OCI-LY7 (cell line): ENCODE measurements at regions not wholly inside any gene's neighbourhood (a gene's known extent, or its start where the extent isn't known, plus 50 kb on each side); places are given as distances from the start of the nearest gene placed in this dataset.

Experiments used
- BruUV-seq: library from RNA; stranded (reverse); fragments of 400-500 nt; replicated peaks from 2 replicates; lab custom pipeline; 2021; lab: Mats Ljungman, UMichigan
- CTCF ChIA-PET: fragments of 300-600 bp; sonication (Branson Sonifier 250); formaldehyde crosslinking; loops from one replicate; lab custom pipeline; 2022; ENCODE audit warnings: antibody characterized with exemption; ENCODE audit not compliant: unreplicated experiment; lab: Charles Lee
- POLR2A ChIA-PET: fragments of 300-600 bp; sonication (Branson Sonifier 250); formaldehyde crosslinking; loops from one replicate; lab custom pipeline; 2022; ENCODE audit warnings: antibody characterized with exemption; lab: Charles Lee
- DNase-seq: peaks from one replicate; pipeline ENCODE4 v3.0.0-alpha.2; 2015; ENCODE audit warnings: low spot score
- H2AFZ ChIP-seq: fragments of 200-600 bp; sonication (generic), shearing (Covaris generic); 2 replicates; pipeline ENCODE4 v1.6.1; 2014; ENCODE audit warnings: mild to moderate bottlenecking, antibody characterized with exemption, low read length, moderate library complexity
- H3K27ac ChIP-seq: fragments of 200-600 bp; sonication (generic); 2 replicates; pipeline ENCODE4 v1.5.1; 2014; ENCODE audit warnings: mixed run types, low read depth, mild to moderate bottlenecking, moderate library complexity, low read length, inconsistent platforms; ENCODE audit not compliant: poor library complexity, severe bottlenecking
- H3K36me3 ChIP-seq: fragments of 200-600 bp; sonication (generic); 2 replicates; pipeline ENCODE4 v1.6.1; 2014; ENCODE audit warnings: mild to moderate bottlenecking, antibody characterized with exemption, low read length, moderate library complexity, mixed read lengths; ENCODE audit not compliant: insufficient read depth
- H3K4me1 ChIP-seq: fragments of 200-600 bp; sonication (generic); 2 replicates; pipeline ENCODE4 v1.5.1; 2014; ENCODE audit warnings: mild to moderate bottlenecking, low read length; ENCODE audit not compliant: insufficient read depth, poor library complexity, severe bottlenecking
- H3K4me2 ChIP-seq: fragments of 200-600 bp; sonication (generic); 2 replicates; pipeline ENCODE4 v1.6.1; 2014; ENCODE audit warnings: mild to moderate bottlenecking, low read length
- H3K4me3 ChIP-seq: fragments of 200-600 bp; sonication (generic); 2 replicates; pipeline ENCODE4 v1.5.1; 2014; ENCODE audit warnings: mild to moderate bottlenecking, low read depth, low read length; ENCODE audit not compliant: poor library complexity, severe bottlenecking
- H3K79me2 ChIP-seq: fragments of 200-600 bp; sonication (generic); 2 replicates; pipeline ENCODE4 v1.6.1; 2016; ENCODE audit warnings: low read depth, mild to moderate bottlenecking, low read length, moderate library complexity, mixed read lengths; ENCODE audit not compliant: insufficient read depth
- H3K9me2 ChIP-seq: fragments of 200-600 bp; sonication (generic); 2 replicates; pipeline ENCODE4 v1.6.1; 2016; ENCODE audit warnings: mild to moderate bottlenecking, low read length, mixed read lengths; ENCODE audit not compliant: insufficient read depth
- H3K9me3 ChIP-seq: fragments of 200-600 bp; sonication (generic); 2 replicates; pipeline ENCODE4 v1.6.1; 2014; ENCODE audit warnings: mild to moderate bottlenecking, mixed run types, low read length, mixed read lengths
- H4K20me1 ChIP-seq: fragments of 200-600 bp; sonication (generic); 2 replicates; pipeline ENCODE4 v1.6.1; 2014; ENCODE audit warnings: mild to moderate bottlenecking, antibody characterized with exemption, low read length, moderate library complexity, mixed read lengths; ENCODE audit not compliant: insufficient read depth
- CTCF ChIP-seq: fragments of 200-600 bp; sonication (generic); conservative IDR thresholded peaks from 2 replicates; pipeline ENCODE4 v1.5.1; 2014; ENCODE audit warnings: mild to moderate bottlenecking, antibody characterized with exemption, low read length, moderate library complexity, mixed read lengths
- EZH2phosphoT487 ChIP-seq: fragments of 200-600 bp; sonication (generic); IDR thresholded peaks from 2 replicates; pipeline ENCODE4 v1.6.1; 2018; ENCODE audit warnings: low read depth, borderline replicate concordance, mild to moderate bottlenecking, mixed run types, antibody characterized with exemption, low read length, moderate library complexity, mixed read lengths
- intact Hi-C: fragments of 100-400 bp; cut with micrococcal nuclease; formaldehyde crosslinking; loops from one replicate; pipeline ENCODE4 v1.10.0; 2022; ENCODE audit not compliant: unreplicated experiment

GRCh38 chr1:82950606-82951200 is 1048.2 kb downstream of the TTLL7 start:
- ChIA-PET CTCF (no interaction called here), POLR2A (interaction anchor here (0.6 to 0.9 kb wide), 3 partner anchors 15 to 746 kb away, joined by 3 to 4 read pairs (median 3); no protein-coding TSS in a partner anchor)
- no peaks in the 10 kb centered on the region for H3K9me2 ChIP-seq
- TF ChIP-seq EZH2phosphoT487 (no peak), CTCF (no peak)
- no peak for DNase-seq
- H3K36me3 ChIP-seq, result no peaks in the 10 kb centered on the region
- no peak overlapping the region for H3K27ac ChIP-seq
- no peak overlapping the region for H3K4me2 ChIP-seq
- no TSS peak for BruUV-seq
- no peaks in the 10 kb centered on the region for H3K9me3 ChIP-seq
- H2AFZ ChIP-seq, result no peak overlapping the region
- no peaks in the 10 kb centered on the region for H3K4me1 ChIP-seq
- no peaks in the 10 kb centered on the region for H3K79me2 ChIP-seq
- H3K4me3 ChIP-seq, result no peak overlapping the region
- no peaks in the 10 kb centered on the region for H4K20me1 ChIP-seq
- intact Hi-C loops, result no loop called here

- Histone ChIP-seq H3K9me2 (no peaks in the 10 kb centered on the region), H3K4me3 (no peak overlapping the region), H3K79me2 (no peaks in the 10 kb centered on the region), H3K4me1 (no peaks in the 10 kb centered on the region), H4K20me1 (no peaks in the 10 kb centered on the region), H3K36me3 (no peaks in the 10 kb centered on the region), H3K4me2 (no peak overlapping the region), H3K27ac (no peak overlapping the region), H3K9me3 (no peaks in the 10 kb centered on the region), H2AFZ (no peak overlapping the region)
- BruUV-seq, result no TSS peak
- no peak for DNase-seq
- ChIA-PET POLR2A (no interaction called here), CTCF (no interaction called here)
- TF ChIP-seq EZH2phosphoT487, result no peak
- TF ChIP-seq CTCF, result no peak
- intact Hi-C loops, result no loop called here
Measured at GRCh38 chr1:82948386-82948785, 1050.5 kb downstream of the TTLL7 start.

GRCh38 chr1:82947278-82947677 is 1051.7 kb downstream of the TTLL7 start:
- Histone ChIP-seq H3K9me3 (no peaks in the 10 kb centered on the region), H3K27ac (no peak overlapping the region), H3K4me2 (no peak overlapping the region), H3K4me3 (no peak overlapping the region), H4K20me1 (no peaks in the 10 kb centered on the region), H2AFZ (no peak overlapping the region), H3K4me1 (no peaks in the 10 kb centered on the region), H3K36me3 (no peaks in the 10 kb centered on the region), H3K9me2 (no peaks in the 10 kb centered on the region), H3K79me2 (no peaks in the 10 kb centered on the region)
- CTCF ChIA-PET, result no interaction called here
- POLR2A ChIA-PET, result interaction anchor here (0.7 kb wide), 1 partner anchor 550 kb away, joined by 3 read pairs; no protein-coding TSS in a partner anchor
- TF ChIP-seq CTCF (no peak), EZH2phosphoT487 (no peak)
- no peak for DNase-seq
- BruUV-seq, result no TSS peak
- intact Hi-C loops, result no loop called here
